Type B pancreatic cell (in vitro differentiated cells): ENCODE measurements at regions not wholly inside any gene's neighbourhood (a gene's known extent, or its start where the extent isn't known, plus 50 kb on each side); places are given as distances from the start of the nearest gene placed in this dataset.

Source experiments
- DNase-seq: peaks from one replicate; pipeline ENCODE4 v3.0.0; 2021; ENCODE audit warnings: mixed read lengths; ENCODE audit not compliant: unreplicated experiment; ENCODE audit errors: extremely low spot score
- H3K27ac Mint-ChIP-seq: 2 replicates; pipeline ENCODE4 v1.8.0; 2021; ENCODE audit warnings: mild to moderate bottlenecking, mixed read lengths
- H3K27me3 Mint-ChIP-seq: 2 replicates; pipeline ENCODE4 v1.8.0; 2021; ENCODE audit warnings: mixed read lengths
- H3K36me3 Mint-ChIP-seq: 2 replicates; pipeline ENCODE4 v1.8.0; 2021; ENCODE audit warnings: mixed read lengths
- H3K4me1 Mint-ChIP-seq: one replicate; pipeline ENCODE4 v1.8.0; 2021; ENCODE audit warnings: mixed read lengths; ENCODE audit not compliant: unreplicated experiment
- H3K4me3 Mint-ChIP-seq: 2 replicates; pipeline ENCODE4 v1.8.0; 2021; ENCODE audit warnings: mild to moderate bottlenecking, mixed read lengths
- H3K9me3 Mint-ChIP-seq: 2 replicates; pipeline ENCODE4 v1.8.0; 2021; ENCODE audit warnings: mixed read lengths
- TF ChIP-seq, protein P1 (sequence below): fragments of 200-600 bp; sonication (generic); conservative IDR thresholded peaks from 2 replicates; pipeline ENCODE4 v1.5.0; 2021; ENCODE audit warnings: antibody characterized with exemption, mild to moderate bottlenecking

GRCh38 chr13:39144941-39145533 lies 106.8 kb downstream of the NHLRC3 start:
- H3K9me3 Mint-ChIP-seq = no peaks in the 10 kb centered on the region
- no peak for DNase-seq
- TF ChIP-seq, protein P1, sequence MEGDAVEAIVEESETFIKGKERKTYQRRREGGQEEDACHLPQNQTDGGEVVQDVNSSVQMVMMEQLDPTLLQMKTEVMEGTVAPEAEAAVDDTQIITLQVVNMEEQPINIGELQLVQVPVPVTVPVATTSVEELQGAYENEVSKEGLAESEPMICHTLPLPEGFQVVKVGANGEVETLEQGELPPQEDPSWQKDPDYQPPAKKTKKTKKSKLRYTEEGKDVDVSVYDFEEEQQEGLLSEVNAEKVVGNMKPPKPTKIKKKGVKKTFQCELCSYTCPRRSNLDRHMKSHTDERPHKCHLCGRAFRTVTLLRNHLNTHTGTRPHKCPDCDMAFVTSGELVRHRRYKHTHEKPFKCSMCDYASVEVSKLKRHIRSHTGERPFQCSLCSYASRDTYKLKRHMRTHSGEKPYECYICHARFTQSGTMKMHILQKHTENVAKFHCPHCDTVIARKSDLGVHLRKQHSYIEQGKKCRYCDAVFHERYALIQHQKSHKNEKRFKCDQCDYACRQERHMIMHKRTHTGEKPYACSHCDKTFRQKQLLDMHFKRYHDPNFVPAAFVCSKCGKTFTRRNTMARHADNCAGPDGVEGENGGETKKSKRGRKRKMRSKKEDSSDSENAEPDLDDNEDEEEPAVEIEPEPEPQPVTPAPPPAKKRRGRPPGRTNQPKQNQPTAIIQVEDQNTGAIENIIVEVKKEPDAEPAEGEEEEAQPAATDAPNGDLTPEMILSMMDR = peak; percentile 88
- H3K27me3 Mint-ChIP-seq = peaks cover 37% of the 10 kb centered on the region
- no peak overlapping the region for H3K27ac Mint-ChIP-seq
- no peaks in the 10 kb centered on the region for H3K36me3 Mint-ChIP-seq
- peaks cover 5% of the 10 kb centered on the region for H3K4me1 Mint-ChIP-seq
- no peak overlapping the region for H3K4me3 Mint-ChIP-seq

- H3K4me1 Mint-ChIP-seq = peaks cover 5% of the 10 kb centered on the region
- H3K9me3 Mint-ChIP-seq = no peaks in the 10 kb centered on the region
- TF ChIP-seq, protein P1 = no peak
- no peak overlapping the region for H3K27ac Mint-ChIP-seq
- DNase-seq = no peak
- H3K36me3 Mint-ChIP-seq = no peaks in the 10 kb centered on the region
- peaks cover 20% of the 10 kb centered on the region for H3K27me3 Mint-ChIP-seq
- H3K4me3 Mint-ChIP-seq = no peak overlapping the region
Observed at GRCh38 chr13:39148513-39148961, 110.3 kb downstream of the NHLRC3 start.

GRCh38 chr13:39149896-39150295 lies 111.6 kb downstream of the NHLRC3 start:
- Mint-ChIP-seq H3K36me3 (no peaks in the 10 kb centered on the region), H3K27me3 (peaks cover 11% of the 10 kb centered on the region), H3K9me3 (no peaks in the 10 kb centered on the region), H3K27ac (no peak overlapping the region), H3K4me1 (peaks cover 3% of the 10 kb centered on the region), H3K4me3 (no peak overlapping the region)
- DNase-seq = no peak
- TF ChIP-seq, protein P1 = no peak

DNA sequence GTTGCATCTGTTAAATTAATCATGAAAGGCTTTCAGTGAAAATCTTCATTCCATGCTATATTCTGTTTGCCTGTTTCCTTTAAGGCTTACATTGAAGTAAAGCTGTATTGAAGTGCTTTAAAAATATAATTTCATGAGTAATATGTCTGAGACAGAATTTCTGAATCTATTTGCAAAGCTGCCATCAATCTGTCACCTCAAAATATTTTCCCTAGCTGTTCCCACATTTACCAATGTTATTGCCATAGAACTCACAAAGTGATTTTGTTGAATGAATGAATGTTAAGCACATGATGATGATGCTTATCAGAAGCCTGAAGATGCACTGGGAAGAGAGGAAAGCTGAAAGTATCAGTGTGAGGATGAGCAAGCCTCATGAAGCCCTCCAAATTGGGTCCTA lies 115.8 kb downstream of the NHLRC3 start:
- Mint-ChIP-seq H3K4me3 (no peak overlapping the region), H3K4me1 (no peaks in the 10 kb centered on the region), H3K27ac (no peak overlapping the region), H3K9me3 (no peaks in the 10 kb centered on the region), H3K27me3 (no peaks in the 10 kb centered on the region), H3K36me3 (no peaks in the 10 kb centered on the region)
- TF ChIP-seq, protein P1 = no peak
- no peak for DNase-seq

- no peak overlapping the region for H3K4me3 Mint-ChIP-seq
- no peaks in the 10 kb centered on the region for H3K36me3 Mint-ChIP-seq
- no peak for DNase-seq
- H3K4me1 Mint-ChIP-seq = no peaks in the 10 kb centered on the region
- H3K27ac Mint-ChIP-seq = no peak overlapping the region
- TF ChIP-seq, protein P1 = no peak
- no peaks in the 10 kb centered on the region for H3K9me3 Mint-ChIP-seq
- H3K27me3 Mint-ChIP-seq = no peaks in the 10 kb centered on the region
Observed at GRCh38 chr13:39159393-39159792, 121.1 kb downstream of the NHLRC3 start.
